HEK293 (cell line): ENCODE measurements at regions not wholly inside any gene's neighbourhood (a gene's known extent, or its start where the extent isn't known, plus 50 kb on each side); places are given as distances from the start of the nearest gene placed in this dataset.

Source experiments
- CTCF ChIA-PET: fragments of 350-600 bp; formaldehyde crosslinking; extraction: SDS; loops from one replicate; lab custom pipeline; 2021; ENCODE audit warnings: antibody characterized with exemption; lab: Yijun Ruan, JAX
- POLR2A ChIA-PET: fragments of 300-600 bp; formaldehyde crosslinking; extraction: SDS; loops from one replicate; lab custom pipeline; 2020; ENCODE audit warnings: antibody characterized with exemption, inconsistent platforms; lab: Yijun Ruan, JAX
- H3K27ac ChIP-seq: fragments of 200-500 bp; sonication (Bioruptor generic); 2 replicates; pipeline ENCODE4 v1.5.1; 2014; ENCODE audit warnings: low read depth, low read length, control low read depth, inconsistent platforms; ENCODE audit errors: extremely low read depth
- H3K36me3 ChIP-seq, 2 experiments: fragments of 200-500 bp in 1 of 2; sonication (Bioruptor generic) in 1 of 2; 1 replicate in 1 of 2; 2 replicates in 1 of 2; pipeline ENCODE4 v1.5.1; 2014 to 2017; ENCODE audit warnings: inconsistent platforms in 2 of 2, low read length in 2 of 2; ENCODE audit not compliant: control insufficient read depth in 2 of 2, insufficient read depth in 1 of 2
- H3K4me1 ChIP-seq: fragments of 200-500 bp; sonication (Bioruptor generic); 2 replicates; pipeline ENCODE4 v1.5.1; 2014; ENCODE audit warnings: mild to moderate bottlenecking, low read length, inconsistent platforms; ENCODE audit not compliant: control insufficient read depth, insufficient read depth
- H3K4me3 ChIP-seq: 2 replicates; pipeline ENCODE4 v1.5.1; 2011; ENCODE audit warnings: low read depth, mild to moderate bottlenecking, control low read depth, low read length, moderate library complexity
- H3K9me3 ChIP-seq: fragments of 200-500 bp; sonication (Bioruptor generic); 2 replicates; pipeline ENCODE4 v1.5.1; 2014; ENCODE audit warnings: low read depth, low read length, inconsistent platforms; ENCODE audit not compliant: control insufficient read depth, insufficient read depth
- PATZ1 ChIP-seq: fragments of 450-650 bp; formaldehyde crosslinking; IDR thresholded peaks from 2 replicates; pipeline ENCODE4 v1.5.1; 2016; ENCODE audit warnings: missing biosample characterization, missing genetic modification characterization
- SETDB1 ChIP-seq: IDR thresholded peaks from one replicate; pipeline ENCODE4 v1.6.1; 2017; ENCODE audit warnings: mild to moderate bottlenecking, low read length, moderate library complexity, mixed read lengths; ENCODE audit not compliant: insufficient read length
- ZBTB44 ChIP-seq: fragments of 450-650 bp; IDR thresholded peaks from 2 replicates; pipeline ENCODE4 v1.5.1; 2018; ENCODE audit warnings: missing biosample characterization, mild to moderate bottlenecking, missing genetic modification characterization
- ZFP41 ChIP-seq: fragments of 450-650 bp; formaldehyde crosslinking; IDR thresholded peaks from 2 replicates; pipeline ENCODE4 v1.5.1; 2016; ENCODE audit warnings: missing biosample characterization, missing genetic modification characterization, borderline replicate concordance
- ZFP69B ChIP-seq: fragments of 450-650 bp; formaldehyde crosslinking; IDR thresholded peaks from 2 replicates; pipeline ENCODE4 v1.5.1; 2016; ENCODE audit warnings: missing biosample characterization, missing genetic modification characterization
- ZNF10 ChIP-seq: fragments of 450-650 bp; formaldehyde crosslinking; IDR thresholded peaks from 2 replicates; pipeline ENCODE4 v1.5.1; 2017; ENCODE audit warnings: missing biosample characterization, missing genetic modification characterization
- ZNF114 ChIP-seq: fragments of 450-650 bp; formaldehyde crosslinking; IDR thresholded peaks from 2 replicates; pipeline ENCODE4 v1.5.0; 2017; ENCODE audit warnings: missing biosample characterization, missing genetic modification characterization
- ZNF121 ChIP-seq: fragments of 450-650 bp; formaldehyde crosslinking; IDR thresholded peaks from 2 replicates; pipeline ENCODE4 v1.5.1; 2016; ENCODE audit warnings: missing biosample characterization, missing genetic modification characterization
- ZNF169 ChIP-seq: fragments of 450-650 bp; formaldehyde crosslinking; IDR thresholded peaks from 2 replicates; pipeline ENCODE4 v1.5.1; 2016; ENCODE audit warnings: missing biosample characterization, missing genetic modification characterization
- ZNF175 ChIP-seq: fragments of 450-650 bp; formaldehyde crosslinking; IDR thresholded peaks from 2 replicates; pipeline ENCODE4 v1.5.1; 2016; ENCODE audit warnings: missing biosample characterization, missing genetic modification characterization
- ZNF184 ChIP-seq: fragments of 450-650 bp; IDR thresholded peaks from 2 replicates; pipeline ENCODE4 v1.5.1; 2018; ENCODE audit warnings: missing biosample characterization, mild to moderate bottlenecking, missing genetic modification characterization
- ZNF19 ChIP-seq: fragments of 450-650 bp; formaldehyde crosslinking; IDR thresholded peaks from 2 replicates; pipeline ENCODE4; 2016; ENCODE audit warnings: missing biosample characterization, missing genetic modification characterization, low read depth
- ZNF335 ChIP-seq: fragments of 450-650 bp; formaldehyde crosslinking; conservative IDR thresholded peaks from 2 replicates; pipeline ENCODE4 v1.5.1; 2016; ENCODE audit warnings: missing biosample characterization, missing genetic modification characterization
- ZNF341 ChIP-seq: fragments of 450-650 bp; formaldehyde crosslinking; IDR thresholded peaks from 2 replicates; pipeline ENCODE4; 2016; ENCODE audit warnings: low read depth, missing biosample characterization, missing genetic modification characterization
- ZNF48 ChIP-seq: fragments of 450-650 bp; formaldehyde crosslinking; IDR thresholded peaks from 2 replicates; pipeline ENCODE4 v1.5.1; 2016; ENCODE audit warnings: missing biosample characterization, missing genetic modification characterization
- ZNF501 ChIP-seq: fragments of 450-650 bp; formaldehyde crosslinking; IDR thresholded peaks from 2 replicates; pipeline ENCODE4 v1.5.1; 2016; ENCODE audit warnings: missing biosample characterization, missing genetic modification characterization
- ZNF518A ChIP-seq: fragments of 450-650 bp; formaldehyde crosslinking; conservative IDR thresholded peaks from 2 replicates; pipeline ENCODE4 v1.5.1; 2016; ENCODE audit warnings: low read depth, missing biosample characterization, missing genetic modification characterization
- ZNF621 ChIP-seq: fragments of 450-650 bp; formaldehyde crosslinking; IDR thresholded peaks from 2 replicates; pipeline ENCODE4 v1.5.1; 2017; ENCODE audit warnings: missing biosample characterization, missing genetic modification characterization
- ZNF654 ChIP-seq: fragments of 450-650 bp; formaldehyde crosslinking; IDR thresholded peaks from 2 replicates; pipeline ENCODE4 v1.5.1; 2016; ENCODE audit warnings: low read depth, missing biosample characterization, missing genetic modification characterization
- ZNF660 ChIP-seq: fragments of 450-650 bp; IDR thresholded peaks from 2 replicates; pipeline ENCODE4 v1.5.1; 2018; ENCODE audit warnings: missing biosample characterization, mild to moderate bottlenecking, missing genetic modification characterization
- ZNF677 ChIP-seq: fragments of 450-650 bp; IDR thresholded peaks from 2 replicates; pipeline ENCODE4 v1.5.0; 2018; ENCODE audit warnings: missing biosample characterization, mild to moderate bottlenecking, missing genetic modification characterization, moderate library complexity
- ZNF830 ChIP-seq: fragments of 450-650 bp; IDR thresholded peaks from 2 replicates; pipeline ENCODE4 v1.5.0; 2018; ENCODE audit warnings: missing biosample characterization, missing genetic modification characterization, low read depth, mild to moderate bottlenecking, moderate library complexity
- ZSCAN23 ChIP-seq: fragments of 450-650 bp; formaldehyde crosslinking; IDR thresholded peaks from 2 replicates; pipeline ENCODE4 v1.5.1; 2016; ENCODE audit warnings: missing biosample characterization, missing genetic modification characterization

- Histone ChIP-seq H3K27ac (no peak overlapping the region), H3K9me3 (no peaks in the 10 kb centered on the region), H3K36me3 (no peaks in the 10 kb centered on the region), H3K4me1 (no peaks in the 10 kb centered on the region), H3K4me3 (no peak overlapping the region)
- ChIA-PET CTCF (no interaction called here), POLR2A (no interaction called here)
- TF ChIP-seq ZNF169 (tag by site-specific recombination): no peak
These were observed 312.7 kb downstream of the DMRT2 start for GRCh38 chr9:1362845-1363244.

GRCh38 chr9:1366276-1366675 lies 316.1 kb downstream of the DMRT2 start:
- H3K36me3 ChIP-seq: no peaks in the 10 kb centered on the region
- no peak overlapping the region for H3K27ac ChIP-seq
- no peaks in the 10 kb centered on the region for H3K4me1 ChIP-seq
- H3K9me3 ChIP-seq: no peaks in the 10 kb centered on the region
- TF ChIP-seq ZNF175 (tag by site-specific recombination) (no peak), ZNF48 (tag by site-specific recombination) (no peak), ZNF114 (tag by site-specific recombination) (no peak), ZNF184 (tag by site-specific recombination) (no peak), ZNF677 (no peak), ZNF19 (no peak), ZNF121 (no peak), ZBTB44 (tag by site-specific recombination) (no peak), ZNF335 (tag by site-specific recombination) (no peak), ZFP41 (tag by site-specific recombination) (no peak), ZNF10 (no peak), PATZ1 (no peak), ZNF501 (no peak)
- TF ChIP-seq, all 188 proteins: peak for 0
- POLR2A ChIA-PET: no interaction called here
- H3K4me3 ChIP-seq: no peak overlapping the region
- CTCF ChIA-PET: no interaction called here

- CTCF ChIA-PET: no interaction called here
- no peaks in the 10 kb centered on the region for H3K36me3 ChIP-seq
- H3K4me3 ChIP-seq: no peak overlapping the region
- TF ChIP-seq ZNF660: no peak
- TF ChIP-seq SETDB1: no peak
- TF ChIP-seq ZNF830 (tag by site-specific recombination): no peak
- no peaks in the 10 kb centered on the region for H3K4me1 ChIP-seq
- POLR2A ChIA-PET: no interaction called here
- H3K27ac ChIP-seq: no peak overlapping the region
- H3K9me3 ChIP-seq: no peaks in the 10 kb centered on the region
These were observed 319.1 kb downstream of the DMRT2 start for GRCh38 chr9:1369297-1369696.

- Histone ChIP-seq H3K36me3 (no peaks in the 10 kb centered on the region), H3K4me3 (no peak overlapping the region), H3K9me3 (no peaks in the 10 kb centered on the region), H3K4me1 (no peaks in the 10 kb centered on the region), H3K27ac (no peak overlapping the region)
- CTCF ChIA-PET: interaction anchor here (0.7 kb wide), 1 partner anchor 57 kb away, joined by 4 read pairs; no protein-coding TSS in a partner anchor
- POLR2A ChIA-PET: no interaction called here
- TF ChIP-seq ZNF518A (tag by site-specific recombination): no peak
- no peak for TF ChIP-seq ZNF654 (tag by site-specific recombination)
- TF ChIP-seq ZNF621: no peak
- TF ChIP-seq ZFP69B (tag by site-specific recombination): no peak
- no peak for TF ChIP-seq ZNF341 (tag by site-specific recombination)
- TF ChIP-seq ZSCAN23 (tag by site-specific recombination): no peak
These were observed 323.3 kb downstream of the DMRT2 start for GRCh38 chr9:1373445-1373844.
